OCI-LY7 (cell line): ENCODE measurements at regions not wholly inside any gene's neighbourhood (a gene's known extent, or its start where the extent isn't known, plus 50 kb on each side); places are given as distances from the start of the nearest gene placed in this dataset.

ENCODE experiments used
- CTCF ChIP-seq: fragments of 200-600 bp; sonication (generic); conservative IDR thresholded peaks from 2 replicates; pipeline ENCODE4 v1.5.1; 2014; ENCODE audit warnings: mild to moderate bottlenecking, antibody characterized with exemption, low read length, moderate library complexity, mixed read lengths
- EZH2phosphoT487 ChIP-seq: fragments of 200-600 bp; sonication (generic); IDR thresholded peaks from 2 replicates; pipeline ENCODE4 v1.6.1; 2018; ENCODE audit warnings: low read depth, borderline replicate concordance, mild to moderate bottlenecking, mixed run types, antibody characterized with exemption, low read length, moderate library complexity, mixed read lengths

GRCh38 chr1:219701476-219701875, 88.6 kb upstream of the ZC3H11B start:
- TF ChIP-seq CTCF (no peak), EZH2phosphoT487 (no peak)
